Lung (tissue), 11 donors: ENCODE measurements at regions not wholly inside any gene's neighbourhood (a gene's known extent, or its start where the extent isn't known, plus 50 kb on each side); places are given as distances from the start of the nearest gene placed in this dataset.

ENCODE experiments used
- ATAC-seq: fragments of 200-7000 bp; cut with Tn5 transposase; one replicate; pipeline ENCODE4 v1.9.1; 2020; ENCODE audit warnings: moderate number of reproducible peaks; ENCODE audit not compliant: insufficient read depth, low FRiP score
- DNase-seq, 3 donors: peaks; one replicate each; pipeline ENCODE4 v3.0.0-alpha.2; 2013 to 2017
- H3K27ac ChIP-seq, 2 donors: one replicate each; pipeline ENCODE4 v1.5.1; 2013; ENCODE audit warnings: mild to moderate bottlenecking in 2 of 2, moderate library complexity in 2 of 2, control low read depth in 1 of 2, inconsistent platforms in 1 of 2, low read depth in 1 of 2, low read length in 1 of 2
- H3K27me3 ChIP-seq, 3 donors: one replicate each; pipeline ENCODE4 v1.5.1; 2013; ENCODE audit warnings: low read length in 2 of 3; ENCODE audit not compliant: control insufficient read depth in 3 of 3, insufficient read depth in 3 of 3
- H3K36me3 ChIP-seq, 4 donors: one replicate each; pipeline ENCODE4 v1.5.1; 2013; ENCODE audit warnings: low read length in 4 of 4, mild to moderate bottlenecking in 1 of 4, moderate library complexity in 1 of 4; ENCODE audit not compliant: control insufficient read depth in 4 of 4, insufficient read depth in 4 of 4
- H3K4me1 ChIP-seq, 5 donors: one replicate each; pipeline ENCODE4 v1.5.1; 2013; ENCODE audit warnings: low read length in 5 of 5, mild to moderate bottlenecking in 2 of 5, moderate library complexity in 1 of 5; ENCODE audit not compliant: control insufficient read depth in 5 of 5, insufficient read depth in 5 of 5
- H3K4me3 ChIP-seq: one replicate; pipeline ENCODE4 v1.5.1; 2013; ENCODE audit warnings: mild to moderate bottlenecking, control low read depth, moderate library complexity
- H3K9ac ChIP-seq, 2 donors: one replicate each; pipeline ENCODE4 v1.5.1; 2013; ENCODE audit warnings: low read length in 2 of 2, control low read depth in 1 of 2; ENCODE audit not compliant: insufficient read depth in 1 of 2
- H3K9me3 ChIP-seq, 4 donors: one replicate each; pipeline ENCODE4 v1.5.1; 2013; ENCODE audit warnings: low read length in 3 of 4, mild to moderate bottlenecking in 1 of 4, moderate library complexity in 1 of 4; ENCODE audit not compliant: control insufficient read depth in 4 of 4, insufficient read depth in 3 of 4
- WGBS, 2 donors: extraction: QIAGEN DNeasy Blood & Tissue Kit; methylation state at CpG; one replicate each; pipeline ENCODE4 v1.1.7; 2013; 5-methylcytosine and 5-hydroxymethylcytosine counted together
- TF ChIP-seq, protein P1 (sequence below): IDR thresholded peaks from 2 replicates; pipeline ENCODE4 v1.5.1; 2012; ENCODE audit warnings: mild to moderate bottlenecking; ENCODE audit errors: control extremely low read depth, extremely low read depth
- donor health status: control.
- donor health status: control.
- donor health status: Bipolar disorder and iron deficiency.
- donor health status: healthy.
- donor health status: DM: yes; HTN: yes; CAD: no.

GRCh38 chr11:42524534-42525227 is 787.1 kb upstream of the API5 start:
- Histone ChIP-seq H3K9ac (no peak overlapping the region), H3K36me3 (no peaks in the 10 kb centered on the region), H3K4me1 (peaks cover 0 to 8% (median 0%) of the 10 kb centered on the region in 5 donors), H3K27me3 (peaks cover 0 to 5% (median 0%) of the 10 kb centered on the region in 3 donors), H3K9me3 (no peaks in the 10 kb centered on the region), H3K27ac (no peak overlapping the region), H3K4me3 (no peak overlapping the region)
- ATAC-seq, result peak; percentile 75
- 6 to 15% methylated on average over 7 of the region's 7 CpGs for WGBS, 2 donors
- TF ChIP-seq, protein P1, sequence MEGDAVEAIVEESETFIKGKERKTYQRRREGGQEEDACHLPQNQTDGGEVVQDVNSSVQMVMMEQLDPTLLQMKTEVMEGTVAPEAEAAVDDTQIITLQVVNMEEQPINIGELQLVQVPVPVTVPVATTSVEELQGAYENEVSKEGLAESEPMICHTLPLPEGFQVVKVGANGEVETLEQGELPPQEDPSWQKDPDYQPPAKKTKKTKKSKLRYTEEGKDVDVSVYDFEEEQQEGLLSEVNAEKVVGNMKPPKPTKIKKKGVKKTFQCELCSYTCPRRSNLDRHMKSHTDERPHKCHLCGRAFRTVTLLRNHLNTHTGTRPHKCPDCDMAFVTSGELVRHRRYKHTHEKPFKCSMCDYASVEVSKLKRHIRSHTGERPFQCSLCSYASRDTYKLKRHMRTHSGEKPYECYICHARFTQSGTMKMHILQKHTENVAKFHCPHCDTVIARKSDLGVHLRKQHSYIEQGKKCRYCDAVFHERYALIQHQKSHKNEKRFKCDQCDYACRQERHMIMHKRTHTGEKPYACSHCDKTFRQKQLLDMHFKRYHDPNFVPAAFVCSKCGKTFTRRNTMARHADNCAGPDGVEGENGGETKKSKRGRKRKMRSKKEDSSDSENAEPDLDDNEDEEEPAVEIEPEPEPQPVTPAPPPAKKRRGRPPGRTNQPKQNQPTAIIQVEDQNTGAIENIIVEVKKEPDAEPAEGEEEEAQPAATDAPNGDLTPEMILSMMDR, result peak; percentile 45
- DNase-seq, result peak; percentile 79 to 88 (median 82)

DNA sequence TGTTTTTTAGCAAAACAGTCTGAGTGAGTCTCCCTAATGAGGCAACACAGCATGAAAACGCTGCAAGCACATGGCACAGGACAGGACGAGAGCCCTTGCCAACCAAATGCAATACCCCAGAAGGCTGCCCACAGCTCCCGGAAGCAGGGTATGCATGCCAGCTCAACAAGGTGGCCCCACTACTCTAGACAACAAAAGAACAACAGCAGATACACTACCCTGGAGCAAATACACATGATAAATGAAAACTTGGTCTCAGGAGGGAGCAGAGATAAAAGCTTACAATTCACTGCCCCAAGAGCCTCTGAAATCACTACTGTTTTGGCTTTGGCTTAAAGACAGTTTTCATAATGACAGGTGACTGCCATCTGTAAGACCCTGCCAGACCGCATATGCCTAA is 785.4 kb upstream of the API5 start:
- no peaks in the 10 kb centered on the region for H3K9me3 ChIP-seq
- peaks cover 0 to 5% (median 0%) of the 10 kb centered on the region in 3 donors for H3K27me3 ChIP-seq
- DNase-seq (no peak), ATAC-seq (no peak)
- no peak overlapping the region for H3K27ac ChIP-seq
- H3K36me3 ChIP-seq, result no peaks in the 10 kb centered on the region
- peaks cover 0 to 8% (median 0%) of the 10 kb centered on the region in 5 donors for H3K4me1 ChIP-seq
- TF ChIP-seq, protein P1, result no peak
- no peak overlapping the region for H3K4me3 ChIP-seq
- WGBS, 2 donors, result 78 to 80% methylated on average over 4 of the region's 4 CpGs
- no peak overlapping the region for H3K9ac ChIP-seq

- Histone ChIP-seq H3K36me3 (no peaks in the 10 kb centered on the region), H3K9ac (peak overlapping the region in 1 of 2 donors; percentile 3), H3K4me3 (no peak overlapping the region), H3K27ac (no peak overlapping the region), H3K27me3 (peaks cover 0 to 5% (median 0%) of the 10 kb centered on the region in 3 donors), H3K9me3 (no peaks in the 10 kb centered on the region), H3K4me1 (peaks cover 0 to 8% (median 0%) of the 10 kb centered on the region in 5 donors)
- DNase-seq, result no peak
- TF ChIP-seq, protein P1, result no peak
- 94 to 98% methylated on average over 2 of the region's 2 CpGs for WGBS, 2 donors
- ATAC-seq, result no peak
Measured at GRCh38 chr11:42528471-42528870, 783.3 kb upstream of the API5 start.
